Right lobe of liver (tissue), 4 donors: ENCODE measurements at regions not wholly inside any gene's neighbourhood (a gene's known extent, or its start where the extent isn't known, plus 50 kb on each side); places are given as distances from the start of the nearest gene placed in this dataset.

Experiments
- POLR2A ChIP-seq: fragments of 450-650 bp; IDR thresholded peaks from one replicate; pipeline ENCODE4 v1.6.1; 2017; ENCODE audit warnings: antibody characterized with exemption, mild to moderate bottlenecking
- TF ChIP-seq, protein P1 (sequence below), 4 donors: fragments of 200-600 bp in 3 of 4; fragments of 450-650 bp in 1 of 4; IDR thresholded peaks; one replicate each; pipeline versions ENCODE4 v1.5.1 to v1.8.0; 2016 to 2022; ENCODE audit warnings: antibody characterized with exemption in 4 of 4, mild to moderate bottlenecking in 2 of 4
- donor health status: DM: no; HTN: no; CAD: no.
- donor health status: DM: no; HTN: no; CAD: no.
- donor health status: DM: no; HTN: yes; CAD: no.

DNA sequence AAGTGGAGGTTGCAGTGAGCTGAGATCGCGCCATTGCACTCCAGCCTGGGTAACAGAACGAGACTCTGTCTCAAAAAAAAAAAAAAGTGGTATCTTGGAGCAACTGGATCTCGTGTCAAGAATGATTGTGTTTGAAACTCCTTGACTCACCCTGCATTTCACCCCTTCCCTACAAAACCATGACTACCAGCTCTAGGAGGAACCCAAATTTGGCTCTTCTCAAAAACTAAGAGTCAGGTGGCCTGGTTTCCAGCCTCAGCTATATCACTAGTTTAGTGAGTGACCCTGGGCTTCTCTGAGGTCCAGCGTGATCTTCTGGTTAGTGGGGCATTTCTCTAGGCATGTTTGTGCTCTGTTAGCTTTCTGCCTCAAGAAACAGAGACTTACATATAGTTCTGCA, 222.1 kb downstream of the FAM43A start:
- TF ChIP-seq, protein P1, sequence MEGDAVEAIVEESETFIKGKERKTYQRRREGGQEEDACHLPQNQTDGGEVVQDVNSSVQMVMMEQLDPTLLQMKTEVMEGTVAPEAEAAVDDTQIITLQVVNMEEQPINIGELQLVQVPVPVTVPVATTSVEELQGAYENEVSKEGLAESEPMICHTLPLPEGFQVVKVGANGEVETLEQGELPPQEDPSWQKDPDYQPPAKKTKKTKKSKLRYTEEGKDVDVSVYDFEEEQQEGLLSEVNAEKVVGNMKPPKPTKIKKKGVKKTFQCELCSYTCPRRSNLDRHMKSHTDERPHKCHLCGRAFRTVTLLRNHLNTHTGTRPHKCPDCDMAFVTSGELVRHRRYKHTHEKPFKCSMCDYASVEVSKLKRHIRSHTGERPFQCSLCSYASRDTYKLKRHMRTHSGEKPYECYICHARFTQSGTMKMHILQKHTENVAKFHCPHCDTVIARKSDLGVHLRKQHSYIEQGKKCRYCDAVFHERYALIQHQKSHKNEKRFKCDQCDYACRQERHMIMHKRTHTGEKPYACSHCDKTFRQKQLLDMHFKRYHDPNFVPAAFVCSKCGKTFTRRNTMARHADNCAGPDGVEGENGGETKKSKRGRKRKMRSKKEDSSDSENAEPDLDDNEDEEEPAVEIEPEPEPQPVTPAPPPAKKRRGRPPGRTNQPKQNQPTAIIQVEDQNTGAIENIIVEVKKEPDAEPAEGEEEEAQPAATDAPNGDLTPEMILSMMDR (IDR thresholded peaks at IDR 0.05) = no peak
- TF ChIP-seq POLR2A = no peak
